ENCODE measurements at regions not wholly inside any gene's neighbourhood (a gene's known extent, or its start where the extent isn't known, plus 50 kb on each side); places are given as distances from the start of the nearest gene placed in this dataset.

GRCh38 chr18:60445341-60445740 lies 72.8 kb upstream of the MC4R start:
- no peaks in the 10 kb centered on the region for H3K27me3 ChIP-seq (ENCODE audit: insufficient read depth, poor library complexity, severe bottlenecking)
- no peaks in the 10 kb centered on the region for H3K9me3 ChIP-seq (ENCODE audit: severe bottlenecking)
- no peak for TF ChIP-seq CTCF (IDR thresholded peaks at IDR 0.05; ENCODE audit: poor library complexity, severe bottlenecking)
- ATAC-seq (ENCODE audit: low read depth) (no peak), DNase-seq (ENCODE audit: low spot score) (no peak)
- H3K4me3 ChIP-seq (ENCODE audit: severe bottlenecking): no peak overlapping the region
- no peaks in the 10 kb centered on the region for H3K36me3 ChIP-seq (ENCODE audit: low read depth)
- no peak overlapping the region for H3K27ac ChIP-seq (ENCODE audit: poor library complexity, severe bottlenecking)
- no peaks in the 10 kb centered on the region for H3K4me1 ChIP-seq (ENCODE audit: insufficient read depth, poor library complexity, severe bottlenecking)

GRCh38 chr18:60446821-60447220 lies 74.2 kb upstream of the MC4R start:
- no peaks in the 10 kb centered on the region for H3K9me3 ChIP-seq (ENCODE audit: severe bottlenecking)
- H3K4me3 ChIP-seq (ENCODE audit: severe bottlenecking): no peak overlapping the region
- no peaks in the 10 kb centered on the region for H3K27me3 ChIP-seq (ENCODE audit: insufficient read depth, poor library complexity, severe bottlenecking)
- no peaks in the 10 kb centered on the region for H3K4me1 ChIP-seq (ENCODE audit: insufficient read depth, poor library complexity, severe bottlenecking)
- DNase-seq (ENCODE audit: low spot score): no peak
- H3K27ac ChIP-seq (ENCODE audit: poor library complexity, severe bottlenecking): no peak overlapping the region
- H3K36me3 ChIP-seq (ENCODE audit: low read depth): no peaks in the 10 kb centered on the region
- no peak for TF ChIP-seq CTCF (IDR thresholded peaks at IDR 0.05; ENCODE audit: poor library complexity, severe bottlenecking)
- ATAC-seq (ENCODE audit: low read depth): no peak

GRCh38 chr18:60448487-60449267 lies 76.1 kb upstream of the MC4R start:
- Histone ChIP-seq H3K36me3 (ENCODE audit: low read depth) (no peaks in the 10 kb centered on the region), H3K27ac (ENCODE audit: poor library complexity, severe bottlenecking) (no peak overlapping the region), H3K9me3 (ENCODE audit: severe bottlenecking) (no peaks in the 10 kb centered on the region), H3K4me1 (ENCODE audit: insufficient read depth, poor library complexity, severe bottlenecking) (no peaks in the 10 kb centered on the region), H3K4me3 (ENCODE audit: severe bottlenecking) (no peak overlapping the region), H3K27me3 (ENCODE audit: insufficient read depth, poor library complexity, severe bottlenecking) (no peaks in the 10 kb centered on the region)
- no peak for ATAC-seq (ENCODE audit: low read depth)
- no peak for TF ChIP-seq CTCF (IDR thresholded peaks at IDR 0.05; ENCODE audit: poor library complexity, severe bottlenecking)
- no peak for DNase-seq (ENCODE audit: low spot score)

- Histone ChIP-seq H3K36me3 (ENCODE audit: low read depth) (no peaks in the 10 kb centered on the region), H3K9me3 (ENCODE audit: severe bottlenecking) (no peaks in the 10 kb centered on the region), H3K4me1 (ENCODE audit: insufficient read depth, poor library complexity, severe bottlenecking) (no peaks in the 10 kb centered on the region), H3K27me3 (ENCODE audit: insufficient read depth, poor library complexity, severe bottlenecking) (no peaks in the 10 kb centered on the region), H3K4me3 (ENCODE audit: severe bottlenecking) (no peak overlapping the region), H3K27ac (ENCODE audit: poor library complexity, severe bottlenecking) (no peak overlapping the region)
- DNase-seq (ENCODE audit: low spot score) (no peak), ATAC-seq (ENCODE audit: low read depth) (no peak; the same call in 2 of the 3 replicates)
- no peak for TF ChIP-seq CTCF (IDR thresholded peaks at IDR 0.05; ENCODE audit: poor library complexity, severe bottlenecking)
Observed at GRCh38 chr18:60452421-60452820, 79.8 kb upstream of the MC4R start.

- no peak for TF ChIP-seq CTCF (IDR thresholded peaks at IDR 0.05; ENCODE audit: poor library complexity, severe bottlenecking)
- ATAC-seq (ENCODE audit: low read depth): no peak
- H3K4me3 ChIP-seq (ENCODE audit: severe bottlenecking): no peak overlapping the region
- no peaks in the 10 kb centered on the region for H3K36me3 ChIP-seq (ENCODE audit: low read depth)
- DNase-seq (ENCODE audit: low spot score): no peak
- no peaks in the 10 kb centered on the region for H3K9me3 ChIP-seq (ENCODE audit: severe bottlenecking)
- H3K27ac ChIP-seq (ENCODE audit: poor library complexity, severe bottlenecking): no peak overlapping the region
- H3K27me3 ChIP-seq (ENCODE audit: insufficient read depth, poor library complexity, severe bottlenecking): no peaks in the 10 kb centered on the region
- no peaks in the 10 kb centered on the region for H3K4me1 ChIP-seq (ENCODE audit: insufficient read depth, poor library complexity, severe bottlenecking)
Observed at GRCh38 chr18:60466677-60467076, 94.1 kb upstream of the MC4R start.
